Natural killer cell (primary cell): ENCODE measurements at regions not wholly inside any gene's neighbourhood (a gene's known extent, or its start where the extent isn't known, plus 50 kb on each side); places are given as distances from the start of the nearest gene placed in this dataset.

Experiments
- ATAC-seq, 3 donors: fragments of 150-1000 bp in 2 of 3; fragments of 200-7000 bp in 1 of 3; cut with Tn5 transposase; 1 replicate in 1 of 3; 2 replicates in 2 of 3; pipeline ENCODE4 v1.10.0; 2021; ENCODE audit warnings: mild to moderate bottlenecking in 2 of 3, moderate library complexity in 2 of 3
- DNase-seq, 2 donors: peaks; one replicate each; pipeline versions ENCODE4 v3.0.0 to v3.0.0-alpha.2; 2013 to 2021; ENCODE audit warnings: mixed read lengths in 1 of 2
- H3K27ac ChIP-seq: one replicate; pipeline ENCODE4 v1.5.1; 2013; ENCODE audit warnings: mild to moderate bottlenecking, low read length
- H3K27me3 ChIP-seq: one replicate; pipeline ENCODE4 v1.6.1; 2013; ENCODE audit warnings: low read length; ENCODE audit not compliant: control insufficient read depth, insufficient read depth
- H3K36me3 ChIP-seq: one replicate; pipeline ENCODE4 v1.6.1; 2013; ENCODE audit warnings: low read length; ENCODE audit not compliant: control insufficient read depth, insufficient read depth
- H3K4me1 ChIP-seq: one replicate; pipeline ENCODE4 v1.6.1; 2013; ENCODE audit warnings: low read length; ENCODE audit not compliant: control insufficient read depth, insufficient read depth
- H3K4me3 ChIP-seq: one replicate; pipeline ENCODE4 v1.5.1; 2013; ENCODE audit warnings: low read length
- H3K9me3 ChIP-seq: one replicate; pipeline ENCODE4 v1.6.1; 2013; ENCODE audit warnings: low read length; ENCODE audit not compliant: control insufficient read depth, insufficient read depth
- H3K27ac Mint-ChIP-seq, 2 donors: one replicate each; pipeline ENCODE4 v1.8.0; 2022; ENCODE audit warnings: mild to moderate bottlenecking in 2 of 2, mixed read lengths in 2 of 2, moderate library complexity in 1 of 2
- H3K27me3 Mint-ChIP-seq, 2 donors: one replicate each; pipeline ENCODE4 v1.8.0; 2022; ENCODE audit warnings: low read depth in 2 of 2, mixed read lengths in 2 of 2
- H3K36me3 Mint-ChIP-seq: one replicate; pipeline ENCODE4 v1.8.0; 2022; ENCODE audit warnings: mixed read lengths
- H3K4me1 Mint-ChIP-seq, 2 donors: one replicate each; pipeline ENCODE4 v1.8.0; 2022; ENCODE audit warnings: mixed read lengths in 2 of 2
- H3K4me3 Mint-ChIP-seq: one replicate; pipeline ENCODE4 v1.8.0; 2022; ENCODE audit warnings: mild to moderate bottlenecking, moderate library complexity, mixed read lengths
- H3K9me3 Mint-ChIP-seq, 2 donors: one replicate each; pipeline ENCODE4 v1.8.0; 2022; ENCODE audit warnings: mixed read lengths in 2 of 2
- CTCF ChIP-seq: fragments of 200-600 bp; IDR thresholded peaks from one replicate; pipeline ENCODE4 v1.8.0; 2022; ENCODE audit warnings: antibody characterized with exemption
- WGBS: methylation state at CpG from one replicate; pipeline ENCODE4 v1.1.7; 2013; ENCODE audit warnings: missing lambda C conversion rate; ENCODE audit not compliant: insufficient coverage; 5-methylcytosine and 5-hydroxymethylcytosine counted together
- intact Hi-C: fragments of 100-400 bp; cut with micrococcal nuclease; formaldehyde crosslinking; loops from one replicate; pipeline ENCODE4 v1.14.2; 2022

DNA sequence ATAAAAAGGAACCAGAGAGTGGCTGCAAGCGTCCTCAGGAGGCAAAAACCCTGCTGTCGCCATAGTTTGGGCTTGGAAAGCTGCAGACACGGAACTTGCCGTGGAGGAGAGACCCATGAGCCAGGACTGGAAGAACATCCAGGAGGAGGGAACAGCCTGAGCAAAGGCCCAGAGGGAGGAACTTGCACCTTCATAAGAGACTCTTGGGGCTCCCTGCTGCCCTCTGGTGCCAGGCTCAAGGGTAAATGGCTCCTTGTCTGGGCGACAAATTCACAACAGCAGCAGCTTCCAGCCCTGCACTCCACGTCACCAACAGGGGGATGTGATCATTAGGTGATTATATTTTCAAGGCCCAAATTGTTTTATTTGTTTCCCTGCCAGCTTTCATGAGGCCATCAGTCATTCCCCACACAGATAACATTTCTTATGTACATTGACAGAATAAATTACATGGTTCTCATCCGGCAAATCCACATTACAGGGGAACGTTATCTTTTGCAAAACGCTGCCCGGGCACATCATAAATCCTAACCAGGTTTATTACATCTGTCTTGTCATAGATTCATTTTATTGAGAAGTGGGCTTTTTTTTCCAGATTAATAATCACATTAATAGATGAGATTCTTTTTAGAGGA lies 143.0 kb upstream of the GRIK3 start:
- ATAC-seq (no peak), DNase-seq (peak in 1 of 2 donors; percentile 4)
- H3K27ac ChIP-seq: no peak overlapping the region

DNA sequence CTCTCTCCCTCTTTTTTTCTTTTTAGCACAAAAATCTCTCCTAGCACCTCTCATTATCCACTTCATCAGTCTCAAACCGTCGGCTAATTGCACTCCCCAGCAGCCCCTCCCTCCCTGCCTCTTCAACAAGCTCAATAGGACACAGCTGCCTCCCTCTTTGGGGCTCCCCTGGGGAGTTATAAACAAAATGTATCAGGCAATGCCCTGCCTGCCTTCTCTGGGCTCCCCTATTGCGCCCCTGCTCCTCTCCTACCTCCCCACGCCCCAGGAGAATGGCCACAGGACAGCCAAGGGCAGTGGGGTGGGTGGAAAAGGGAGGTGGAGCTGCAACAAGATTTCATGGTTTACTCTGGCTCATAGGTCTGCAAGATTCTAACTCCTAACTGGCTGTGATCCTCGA lies 147.1 kb upstream of the GRIK3 start:
- 77% methylated on average over 3 of the region's 5 CpGs for WGBS
- peaks cover 21 to 24% of the 10 kb centered on the region in 2 donors for H3K27me3 Mint-ChIP-seq
- no peak overlapping the region for H3K27ac ChIP-seq
- H3K4me3 Mint-ChIP-seq: no peak overlapping the region
- H3K4me1 Mint-ChIP-seq: no peaks in the 10 kb centered on the region
- no peak for TF ChIP-seq CTCF
- no peak overlapping the region for H3K4me3 ChIP-seq
- H3K27me3 ChIP-seq: peaks cover 2% of the 10 kb centered on the region
- intact Hi-C loops: no loop called here
- peaks cover 0 to 3% of the 10 kb centered on the region in 2 donors for H3K9me3 Mint-ChIP-seq
- no peak overlapping the region for H3K27ac Mint-ChIP-seq
- no peaks in the 10 kb centered on the region for H3K9me3 ChIP-seq
- H3K4me1 ChIP-seq: no peaks in the 10 kb centered on the region
- H3K36me3 ChIP-seq: no peaks in the 10 kb centered on the region
- H3K36me3 Mint-ChIP-seq: no peaks in the 10 kb centered on the region
- no peak for ATAC-seq
- DNase-seq: no peak

More for the DNA sequence above, 143.0 kb upstream of the GRIK3 start:
- Histone ChIP-seq H3K4me3 (no peak overlapping the region), H3K27me3 (peaks cover 2% of the 10 kb centered on the region), H3K4me1 (no peaks in the 10 kb centered on the region), H3K9me3 (no peaks in the 10 kb centered on the region), H3K36me3 (no peaks in the 10 kb centered on the region)
- WGBS: 67% methylated on average over 8 of the region's 10 CpGs
- peaks cover 23 to 29% of the 10 kb centered on the region in 2 donors for H3K27me3 Mint-ChIP-seq
- no peak for TF ChIP-seq CTCF
- intact Hi-C loops: no loop called here
- H3K4me3 Mint-ChIP-seq: no peak overlapping the region
- no peaks in the 10 kb centered on the region for H3K9me3 Mint-ChIP-seq
- H3K36me3 Mint-ChIP-seq: no peaks in the 10 kb centered on the region
- H3K4me1 Mint-ChIP-seq: no peaks in the 10 kb centered on the region
- no peak overlapping the region for H3K27ac Mint-ChIP-seq

DNA sequence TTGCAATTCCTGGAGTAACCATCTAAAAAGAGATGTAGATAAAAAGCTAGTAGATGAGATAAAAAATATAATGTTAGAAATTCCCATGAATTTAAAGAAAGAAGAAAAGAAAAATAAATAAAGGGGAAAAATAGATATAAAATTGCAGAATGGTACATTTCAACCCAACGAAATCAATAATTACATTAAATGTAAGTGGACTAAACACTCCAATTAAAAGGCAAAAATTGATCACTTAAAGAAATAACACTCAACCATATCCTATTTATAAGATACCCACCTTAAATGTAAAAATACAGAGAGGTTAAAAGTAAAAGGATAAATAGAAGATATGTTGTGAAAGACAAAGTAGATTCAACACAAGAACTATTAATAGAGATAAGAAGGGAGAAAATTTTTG lies 150.5 kb upstream of the GRIK3 start:
- Mint-ChIP-seq H3K27ac (no peak overlapping the region), H3K4me3 (no peak overlapping the region), H3K27me3 (peaks cover 17 to 32% of the 10 kb centered on the region in 2 donors), H3K9me3 (peaks cover 0 to 3% of the 10 kb centered on the region in 2 donors), H3K36me3 (no peaks in the 10 kb centered on the region), H3K4me1 (no peaks in the 10 kb centered on the region)
- no peak overlapping the region for H3K27ac ChIP-seq
- intact Hi-C loops: no loop called here
- no peak for TF ChIP-seq CTCF
- no CpG with 5 or more reads among the region's 1 CpG for WGBS
- no peaks in the 10 kb centered on the region for H3K9me3 ChIP-seq
- no peaks in the 10 kb centered on the region for H3K36me3 ChIP-seq
- H3K4me1 ChIP-seq: no peaks in the 10 kb centered on the region
- peaks cover 2% of the 10 kb centered on the region for H3K27me3 ChIP-seq
- H3K4me3 ChIP-seq: no peak overlapping the region
- no peak for ATAC-seq
- no peak for DNase-seq

DNA sequence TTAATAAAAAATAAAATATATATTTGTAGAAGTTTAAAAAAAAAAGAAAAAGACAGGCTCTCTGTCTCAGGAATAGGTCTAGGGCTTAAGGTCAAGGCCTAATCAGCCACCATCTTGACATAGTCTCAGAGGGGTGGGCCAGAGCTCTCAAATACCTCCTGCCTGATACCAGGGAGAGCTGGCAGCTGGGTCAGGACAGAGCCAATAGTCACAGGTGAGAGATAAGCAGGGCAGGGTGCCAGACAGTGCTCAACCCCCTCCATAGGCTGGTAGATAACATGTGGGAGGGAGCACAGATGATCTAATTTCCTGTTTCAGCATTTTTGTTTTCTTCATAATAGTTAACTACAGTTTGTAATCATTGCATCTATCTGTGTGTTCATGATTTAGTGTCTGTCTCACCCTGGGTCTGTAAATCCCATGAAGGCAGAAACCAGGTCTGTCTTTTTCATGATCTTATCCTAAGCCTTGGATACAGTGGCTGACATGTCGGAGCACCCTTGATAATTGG lies 152.0 kb upstream of the GRIK3 start:
- no peaks in the 10 kb centered on the region for H3K4me1 ChIP-seq
- WGBS: 100% methylated on average over 1 of the region's 1 CpG
- peaks cover 12 to 48% of the 10 kb centered on the region in 2 donors for H3K27me3 Mint-ChIP-seq
- no peak overlapping the region for H3K4me3 Mint-ChIP-seq
- ATAC-seq (no peak), DNase-seq (no peak)
- H3K27ac ChIP-seq: no peak overlapping the region
- no peaks in the 10 kb centered on the region for H3K36me3 Mint-ChIP-seq
- H3K4me1 Mint-ChIP-seq: no peaks in the 10 kb centered on the region
- H3K27me3 ChIP-seq: peaks cover 2% of the 10 kb centered on the region
- H3K36me3 ChIP-seq: no peaks in the 10 kb centered on the region
- H3K9me3 Mint-ChIP-seq: peaks cover 0 to 3% of the 10 kb centered on the region in 2 donors
- no peak overlapping the region for H3K4me3 ChIP-seq
- no peak for TF ChIP-seq CTCF
- intact Hi-C loops: no loop called here
- H3K27ac Mint-ChIP-seq: no peak overlapping the region
- H3K9me3 ChIP-seq: no peaks in the 10 kb centered on the region
